Choroid plexus epithelial cell (primary cell): ENCODE measurements at regions not wholly inside any gene's neighbourhood (a gene's known extent, or its start where the extent isn't known, plus 50 kb on each side); places are given as distances from the start of the nearest gene placed in this dataset.

ENCODE experiments used
- DNase-seq: peaks from one replicate; pipeline ENCODE4 v3.0.0-alpha.2; 2010; ENCODE audit warnings: low read depth
- H3K4me3 ChIP-seq: 2 replicates; pipeline ENCODE4 v1.5.1; 2011; ENCODE audit warnings: low read depth, mild to moderate bottlenecking, control low read depth, low read length, moderate library complexity
- CTCF ChIP-seq: conservative IDR thresholded peaks from 2 replicates; pipeline ENCODE4 v1.5.1; 2011; ENCODE audit warnings: low read depth, mild to moderate bottlenecking, control low read depth, inconsistent platforms, low read length, moderate library complexity

- TF ChIP-seq CTCF = no peak
- no peak overlapping the region for H3K4me3 ChIP-seq
- DNase-seq = no peak
Observed at GRCh38 chr4:146124023-146124680, 51.4 kb upstream of the LSM6 start.

GRCh38 chr4:146123231-146123630 lies 52.3 kb upstream of the LSM6 start:
- no peak for TF ChIP-seq CTCF
- DNase-seq = no peak
- no peak overlapping the region for H3K4me3 ChIP-seq

GRCh38 chr4:146122398-146122797 lies 53.1 kb upstream of the LSM6 start:
- DNase-seq = no peak
- no peak for TF ChIP-seq CTCF

GRCh38 chr4:146121757-146122156 lies 53.8 kb upstream of the LSM6 start:
- no peak overlapping the region for H3K4me3 ChIP-seq
- no peak for DNase-seq
- TF ChIP-seq CTCF = no peak

More at GRCh38 chr4:146122398-146122797, 53.1 kb upstream of the LSM6 start:
- H3K4me3 ChIP-seq = no peak overlapping the region

GRCh38 chr4:146119845-146120404 lies 55.6 kb upstream of the LSM6 start:
- DNase-seq = no peak
- no peak for TF ChIP-seq CTCF
- H3K4me3 ChIP-seq = no peak overlapping the region

- TF ChIP-seq CTCF = no peak
- DNase-seq = no peak
- no peak overlapping the region for H3K4me3 ChIP-seq
Observed at GRCh38 chr4:146114066-146114465, 61.5 kb upstream of the LSM6 start.

GRCh38 chr4:146113171-146113570 lies 62.3 kb upstream of the LSM6 start:
- no peak for TF ChIP-seq CTCF
- no peak for DNase-seq
- no peak overlapping the region for H3K4me3 ChIP-seq
